HepG2 (cell line): ENCODE measurements at regions not wholly inside any gene's neighbourhood (a gene's known extent, or its start where the extent isn't known, plus 50 kb on each side); places are given as distances from the start of the nearest gene placed in this dataset.

Source experiments
- CTCF ChIP-seq: sonication (generic); formaldehyde crosslinking; IDR thresholded peaks from 2 replicates; pipeline ENCODE4 v1.5.0; 2020; ENCODE audit warnings: mild to moderate bottlenecking, missing genetic modification reagents, moderate library complexity
- ELF1 ChIP-seq: sonication (generic); formaldehyde crosslinking; IDR thresholded peaks from 2 replicates; pipeline ENCODE4 v1.4.0; 2020; ENCODE audit warnings: missing genetic modification reagents
- ZBTB33 ChIP-seq: sonication (generic); formaldehyde crosslinking; IDR thresholded peaks from 2 replicates; pipeline ENCODE4 v1.4.0; 2020; ENCODE audit warnings: missing genetic modification reagents
- ZNF276 ChIP-seq: sonication (generic); formaldehyde crosslinking; IDR thresholded peaks from 2 replicates; pipeline ENCODE4 v1.4.0; 2020; ENCODE audit warnings: mild to moderate bottlenecking, low read depth, missing genetic modification reagents
- ZNF678 ChIP-seq: sonication (generic); formaldehyde crosslinking; IDR thresholded peaks from 2 replicates; pipeline ENCODE4 v1.4.0; 2020; ENCODE audit warnings: mild to moderate bottlenecking, missing genetic modification reagents

GRCh38 chr1:189274267-189274666 is 1203.4 kb downstream of the BRINP3 start:
- no peak for TF ChIP-seq ZNF276 (CRISPR knock-in tag)
- no peak for TF ChIP-seq ELF1
- TF ChIP-seq CTCF (CRISPR knock-in tag), result no peak
- TF ChIP-seq ZBTB33 (CRISPR knock-in tag), result no peak
- no peak for TF ChIP-seq ZNF678 (CRISPR knock-in tag)
